ENCODE measurements at regions not wholly inside any gene's neighbourhood (a gene's known extent, or its start where the extent isn't known, plus 50 kb on each side); places are given as distances from the start of the nearest gene placed in this dataset.

GRCh38 chr9:29659736-29660135 is 2086.5 kb upstream of the C9orf72 start:
- H3K36me3 ChIP-seq (replicated peaks; ENCODE audit: low read depth, low read length), result no peaks in the 10 kb centered on the region
- H3K9ac ChIP-seq (ENCODE audit: low read length), result no peak overlapping the region
- no peaks in the 10 kb centered on the region for H3K9me3 ChIP-seq (ENCODE audit: insufficient read depth, low read length)
- H2AFZ ChIP-seq (ENCODE audit: low read depth, low read length), result no peak overlapping the region
- H3K4me2 ChIP-seq (ENCODE audit: low read length), result peak overlapping the region; percentile 10; the same call in 1 of the 2 replicates
- no peak overlapping the region for H3K27ac ChIP-seq (ENCODE audit: low read length)
- no peaks in the 10 kb centered on the region for H4K20me1 ChIP-seq (ENCODE audit: insufficient read depth, low read length)
- no peak for TF ChIP-seq EZH2phosphoT487 (IDR thresholded peaks at IDR 0.05; ENCODE audit: low read depth)
- no peak for TF ChIP-seq CTCF (IDR thresholded peaks at IDR 0.05; ENCODE audit: low read depth, low read length)
- H3K79me2 ChIP-seq (ENCODE audit: low read length), result no peaks in the 10 kb centered on the region
- H3K4me1 ChIP-seq (ENCODE audit: low read length), result peaks cover 4% of the 10 kb centered on the region; the same call in 1 of the 2 replicates
- no peak overlapping the region for H3K4me3 ChIP-seq (ENCODE audit: low read length)
- H3K27me3 ChIP-seq (ENCODE audit: low read depth, low read length), result no peaks in the 10 kb centered on the region

- no peaks in the 10 kb centered on the region for H3K4me1 ChIP-seq (ENCODE audit: low read length)
- H3K9ac ChIP-seq (ENCODE audit: low read length), result no peak overlapping the region
- no peak overlapping the region for H3K4me2 ChIP-seq (ENCODE audit: low read length)
- no peak overlapping the region for H2AFZ ChIP-seq (ENCODE audit: low read depth, low read length)
- TF ChIP-seq EZH2phosphoT487 (IDR thresholded peaks at IDR 0.05; ENCODE audit: low read depth), result no peak
- TF ChIP-seq CTCF (IDR thresholded peaks at IDR 0.05; ENCODE audit: low read depth, low read length), result no peak
- H3K27me3 ChIP-seq (ENCODE audit: low read depth, low read length), result no peaks in the 10 kb centered on the region
- no peaks in the 10 kb centered on the region for H3K9me3 ChIP-seq (ENCODE audit: insufficient read depth, low read length)
- H4K20me1 ChIP-seq (ENCODE audit: insufficient read depth, low read length), result no peaks in the 10 kb centered on the region
- no peak overlapping the region for H3K4me3 ChIP-seq (ENCODE audit: low read length)
- H3K27ac ChIP-seq (ENCODE audit: low read length), result no peak overlapping the region
- no peaks in the 10 kb centered on the region for H3K79me2 ChIP-seq (ENCODE audit: low read length)
- H3K36me3 ChIP-seq (replicated peaks; ENCODE audit: low read depth, low read length), result no peaks in the 10 kb centered on the region
These were observed 2095.5 kb upstream of the C9orf72 start for GRCh38 chr9:29668732-29669131.

GRCh38 chr9:29669613-29670012 is 2096.3 kb upstream of the C9orf72 start:
- Histone ChIP-seq H3K4me1 (ENCODE audit: low read length) (no peaks in the 10 kb centered on the region), H3K9ac (ENCODE audit: low read length) (no peak overlapping the region), H2AFZ (ENCODE audit: low read depth, low read length) (no peak overlapping the region), H3K27me3 (ENCODE audit: low read depth, low read length) (no peaks in the 10 kb centered on the region), H3K4me2 (ENCODE audit: low read length) (no peak overlapping the region), H3K9me3 (ENCODE audit: insufficient read depth, low read length) (no peaks in the 10 kb centered on the region), H3K27ac (ENCODE audit: low read length) (no peak overlapping the region), H4K20me1 (ENCODE audit: insufficient read depth, low read length) (no peaks in the 10 kb centered on the region), H3K79me2 (ENCODE audit: low read length) (no peaks in the 10 kb centered on the region), H3K4me3 (ENCODE audit: low read length) (no peak overlapping the region), H3K36me3 (replicated peaks; ENCODE audit: low read depth, low read length) (no peaks in the 10 kb centered on the region)
- TF ChIP-seq CTCF (IDR thresholded peaks at IDR 0.05; ENCODE audit: low read depth, low read length) (no peak), EZH2phosphoT487 (IDR thresholded peaks at IDR 0.05; ENCODE audit: low read depth) (no peak)

GRCh38 chr9:29685531-29685930 is 2112.2 kb upstream of the C9orf72 start:
- no peak overlapping the region for H2AFZ ChIP-seq (ENCODE audit: low read depth, low read length)
- TF ChIP-seq CTCF (IDR thresholded peaks at IDR 0.05; ENCODE audit: low read depth, low read length) (no peak), EZH2phosphoT487 (IDR thresholded peaks at IDR 0.05; ENCODE audit: low read depth) (no peak)
- no peak overlapping the region for H3K9ac ChIP-seq (ENCODE audit: low read length)
- no peaks in the 10 kb centered on the region for H3K79me2 ChIP-seq (ENCODE audit: low read length)
- no peak overlapping the region for H3K27ac ChIP-seq (ENCODE audit: low read length)
- H3K4me2 ChIP-seq (ENCODE audit: low read length), result no peak overlapping the region
- H3K9me3 ChIP-seq (ENCODE audit: insufficient read depth, low read length), result no peaks in the 10 kb centered on the region
- no peaks in the 10 kb centered on the region for H4K20me1 ChIP-seq (ENCODE audit: insufficient read depth, low read length)
- H3K4me3 ChIP-seq (ENCODE audit: low read length), result no peak overlapping the region
- no peaks in the 10 kb centered on the region for H3K27me3 ChIP-seq (ENCODE audit: low read depth, low read length)
- no peaks in the 10 kb centered on the region for H3K36me3 ChIP-seq (replicated peaks; ENCODE audit: low read depth, low read length)
- H3K4me1 ChIP-seq (ENCODE audit: low read length), result 0 out of 2 replicates have a peak, but pooled peaks cover 4% of the 10 kb centered on the region
